ENCODE measurements at regions not wholly inside any gene's neighbourhood (a gene's known extent, or its start where the extent isn't known, plus 50 kb on each side); places are given as distances from the start of the nearest gene placed in this dataset.

DNA sequence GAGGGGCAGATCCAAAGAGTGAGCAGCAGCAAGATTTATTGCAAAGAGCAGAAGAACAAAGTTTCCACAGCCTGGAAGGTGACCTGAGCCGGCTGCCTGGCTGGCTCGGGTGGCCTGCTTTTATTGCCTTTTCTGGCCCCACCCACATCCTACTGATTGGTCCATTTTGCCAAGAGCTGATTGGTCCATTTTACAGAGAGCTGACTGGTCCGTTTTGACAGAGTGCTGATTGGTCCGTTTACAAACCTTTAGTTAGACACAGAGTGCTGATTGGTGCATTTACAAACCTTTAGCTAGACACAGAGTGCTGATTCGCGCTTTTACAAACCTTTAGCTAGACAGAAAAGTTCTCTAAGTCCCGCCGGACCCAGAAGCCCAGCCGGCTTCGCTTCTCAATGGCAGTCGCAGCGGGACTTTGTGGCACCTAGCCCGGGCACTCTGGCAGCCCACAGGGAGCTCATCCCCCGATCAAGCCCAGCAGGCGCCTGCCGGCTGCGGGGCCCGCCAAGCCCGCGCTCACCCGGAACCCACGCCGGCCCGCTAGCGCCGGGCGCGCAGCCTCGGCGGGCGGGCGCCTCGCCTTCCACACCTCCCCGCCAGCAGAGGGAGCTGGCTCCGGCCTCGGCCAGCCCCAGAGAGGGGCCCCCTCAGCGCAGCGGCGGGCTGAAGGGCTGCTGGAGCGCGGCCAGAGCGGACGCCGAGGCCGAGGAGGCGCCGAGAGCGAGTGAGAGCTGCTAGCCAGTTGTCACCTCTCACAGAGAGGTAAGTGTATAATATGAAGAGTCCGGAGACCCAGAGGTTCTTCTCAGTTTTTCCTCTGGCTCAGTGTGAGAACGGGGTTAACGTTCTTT is 339.2 kb downstream of the CHL1 start:
- Histone ChIP-seq H3F3A (replicated peaks; ENCODE audit: low read depth) (no peaks in the 10 kb centered on the region), H2AFZ (peak overlapping the region; percentile 99), H3K4me1 (ENCODE audit: insufficient read depth) (no peaks in the 10 kb centered on the region; the same call in 1 of the 2 replicates), H3K4me3 (peak overlapping the region; percentile 61), H3K36me3 (ENCODE audit: insufficient read depth) (no peaks in the 10 kb centered on the region), H3K27me3 (ENCODE audit: insufficient read depth) (peaks cover 12% of the 10 kb centered on the region), H4K20me1 (replicated peaks; ENCODE audit: insufficient read depth) (no peaks in the 10 kb centered on the region), H3K9me2 (ENCODE audit: insufficient read depth) (peaks cover 10% of the 10 kb centered on the region), H3K4me2 (peak overlapping the region; percentile 85), H3K27ac (ENCODE audit: low read depth) (no peak overlapping the region), H3K79me2 (replicated peaks; ENCODE audit: insufficient read depth) (no peaks in the 10 kb centered on the region)
- DNase-seq (ENCODE audit: low spot score) (peak; percentile 72), ATAC-seq (no peak)
- H3K27me3 Mint-ChIP-seq (ENCODE audit: insufficient read depth, low read depth, poor library complexity), result peaks cover 5% of the 10 kb centered on the region
- no peak overlapping the region for H3K4me3 Mint-ChIP-seq
- TF ChIP-seq EZH2 (IDR thresholded peaks at IDR 0.05; ENCODE audit: low read depth, unreplicated experiment) (no peak), POLR2AphosphoS5 (IDR thresholded peaks at IDR 0.05; ENCODE audit: low read depth) (peak; percentile 50)
- TF ChIP-seq, protein P1, sequence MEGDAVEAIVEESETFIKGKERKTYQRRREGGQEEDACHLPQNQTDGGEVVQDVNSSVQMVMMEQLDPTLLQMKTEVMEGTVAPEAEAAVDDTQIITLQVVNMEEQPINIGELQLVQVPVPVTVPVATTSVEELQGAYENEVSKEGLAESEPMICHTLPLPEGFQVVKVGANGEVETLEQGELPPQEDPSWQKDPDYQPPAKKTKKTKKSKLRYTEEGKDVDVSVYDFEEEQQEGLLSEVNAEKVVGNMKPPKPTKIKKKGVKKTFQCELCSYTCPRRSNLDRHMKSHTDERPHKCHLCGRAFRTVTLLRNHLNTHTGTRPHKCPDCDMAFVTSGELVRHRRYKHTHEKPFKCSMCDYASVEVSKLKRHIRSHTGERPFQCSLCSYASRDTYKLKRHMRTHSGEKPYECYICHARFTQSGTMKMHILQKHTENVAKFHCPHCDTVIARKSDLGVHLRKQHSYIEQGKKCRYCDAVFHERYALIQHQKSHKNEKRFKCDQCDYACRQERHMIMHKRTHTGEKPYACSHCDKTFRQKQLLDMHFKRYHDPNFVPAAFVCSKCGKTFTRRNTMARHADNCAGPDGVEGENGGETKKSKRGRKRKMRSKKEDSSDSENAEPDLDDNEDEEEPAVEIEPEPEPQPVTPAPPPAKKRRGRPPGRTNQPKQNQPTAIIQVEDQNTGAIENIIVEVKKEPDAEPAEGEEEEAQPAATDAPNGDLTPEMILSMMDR (conservative IDR thresholded peaks at IDR 0.05; ENCODE audit: low read depth in 2 of 2), result peak; percentile 56 to 74
- H3K27ac Mint-ChIP-seq, result no peak overlapping the region
- H3K9me3 Mint-ChIP-seq, result peaks cover 91% of the 10 kb centered on the region
- H3K36me3 Mint-ChIP-seq (ENCODE audit: low read depth), result peaks cover 37% of the 10 kb centered on the region
- no peaks in the 10 kb centered on the region for H3K4me1 Mint-ChIP-seq

DNA sequence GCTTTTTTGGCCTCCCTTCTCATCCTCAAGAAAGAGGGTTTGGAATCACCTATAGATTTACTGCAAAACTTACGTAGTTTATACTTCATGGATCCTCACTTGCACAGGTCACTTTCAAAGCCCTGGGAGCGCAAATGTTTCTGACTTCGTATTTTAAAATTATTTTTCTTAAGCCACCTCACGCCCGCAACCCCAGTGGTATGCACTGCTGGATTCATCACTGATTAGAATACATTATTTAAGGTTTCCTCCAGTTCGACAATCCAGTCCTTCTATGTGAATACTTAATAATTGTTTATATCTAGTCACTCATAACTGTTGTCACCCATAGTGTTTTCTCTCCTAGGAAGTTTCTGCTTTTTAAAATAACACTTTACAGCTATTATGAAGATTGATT is 339.9 kb downstream of the CHL1 start:
- peaks cover 10% of the 10 kb centered on the region for H3K9me2 ChIP-seq (ENCODE audit: insufficient read depth)
- ATAC-seq, result no peak
- H3K4me1 Mint-ChIP-seq, result no peaks in the 10 kb centered on the region

More for the DNA sequence above, 339.9 kb downstream of the CHL1 start:
- Histone ChIP-seq H3F3A (replicated peaks; ENCODE audit: low read depth) (no peaks in the 10 kb centered on the region), H3K4me2 (peak overlapping the region; percentile 85), H3K79me2 (replicated peaks; ENCODE audit: insufficient read depth) (no peaks in the 10 kb centered on the region), H3K36me3 (ENCODE audit: insufficient read depth) (no peaks in the 10 kb centered on the region), H3K27me3 (ENCODE audit: insufficient read depth) (peaks cover 12% of the 10 kb centered on the region), H3K27ac (ENCODE audit: low read depth) (no peak overlapping the region), H4K20me1 (replicated peaks; ENCODE audit: insufficient read depth) (no peaks in the 10 kb centered on the region), H3K4me3 (peak overlapping the region; percentile 61), H3K4me1 (ENCODE audit: insufficient read depth) (peaks cover under 1% of the 10 kb centered on the region; the same call in 1 of the 2 replicates), H2AFZ (peak overlapping the region; percentile 99)
- DNase-seq (ENCODE audit: low spot score), result no peak
- TF ChIP-seq ZNF114 (CRISPR knock-in tag; IDR thresholded peaks at IDR 0.05) (no peak), STAT1 (IDR thresholded peaks at IDR 0.05; ENCODE audit: unreplicated experiment) (no peak)
- TF ChIP-seq, protein P2, sequence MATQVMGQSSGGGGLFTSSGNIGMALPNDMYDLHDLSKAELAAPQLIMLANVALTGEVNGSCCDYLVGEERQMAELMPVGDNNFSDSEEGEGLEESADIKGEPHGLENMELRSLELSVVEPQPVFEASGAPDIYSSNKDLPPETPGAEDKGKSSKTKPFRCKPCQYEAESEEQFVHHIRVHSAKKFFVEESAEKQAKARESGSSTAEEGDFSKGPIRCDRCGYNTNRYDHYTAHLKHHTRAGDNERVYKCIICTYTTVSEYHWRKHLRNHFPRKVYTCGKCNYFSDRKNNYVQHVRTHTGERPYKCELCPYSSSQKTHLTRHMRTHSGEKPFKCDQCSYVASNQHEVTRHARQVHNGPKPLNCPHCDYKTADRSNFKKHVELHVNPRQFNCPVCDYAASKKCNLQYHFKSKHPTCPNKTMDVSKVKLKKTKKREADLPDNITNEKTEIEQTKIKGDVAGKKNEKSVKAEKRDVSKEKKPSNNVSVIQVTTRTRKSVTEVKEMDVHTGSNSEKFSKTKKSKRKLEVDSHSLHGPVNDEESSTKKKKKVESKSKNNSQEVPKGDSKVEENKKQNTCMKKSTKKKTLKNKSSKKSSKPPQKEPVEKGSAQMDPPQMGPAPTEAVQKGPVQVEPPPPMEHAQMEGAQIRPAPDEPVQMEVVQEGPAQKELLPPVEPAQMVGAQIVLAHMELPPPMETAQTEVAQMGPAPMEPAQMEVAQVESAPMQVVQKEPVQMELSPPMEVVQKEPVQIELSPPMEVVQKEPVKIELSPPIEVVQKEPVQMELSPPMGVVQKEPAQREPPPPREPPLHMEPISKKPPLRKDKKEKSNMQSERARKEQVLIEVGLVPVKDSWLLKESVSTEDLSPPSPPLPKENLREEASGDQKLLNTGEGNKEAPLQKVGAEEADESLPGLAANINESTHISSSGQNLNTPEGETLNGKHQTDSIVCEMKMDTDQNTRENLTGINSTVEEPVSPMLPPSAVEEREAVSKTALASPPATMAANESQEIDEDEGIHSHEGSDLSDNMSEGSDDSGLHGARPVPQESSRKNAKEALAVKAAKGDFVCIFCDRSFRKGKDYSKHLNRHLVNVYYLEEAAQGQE (IDR thresholded peaks at IDR 0.05; ENCODE audit: unreplicated experiment), result no peak
- H3K36me3 Mint-ChIP-seq (ENCODE audit: low read depth), result peaks cover 35% of the 10 kb centered on the region
- H3K9me3 Mint-ChIP-seq, result peaks cover 91% of the 10 kb centered on the region
- no peak overlapping the region for H3K27ac Mint-ChIP-seq
- no peak overlapping the region for H3K4me3 Mint-ChIP-seq
- H3K27me3 Mint-ChIP-seq (ENCODE audit: insufficient read depth, low read depth, poor library complexity), result peaks cover 5% of the 10 kb centered on the region

Measured in GM23338 (cell line).